ENCODE measurements at regions not wholly inside any gene's neighbourhood (a gene's known extent, or its start where the extent isn't known, plus 50 kb on each side); places are given as distances from the start of the nearest gene placed in this dataset.

DNA sequence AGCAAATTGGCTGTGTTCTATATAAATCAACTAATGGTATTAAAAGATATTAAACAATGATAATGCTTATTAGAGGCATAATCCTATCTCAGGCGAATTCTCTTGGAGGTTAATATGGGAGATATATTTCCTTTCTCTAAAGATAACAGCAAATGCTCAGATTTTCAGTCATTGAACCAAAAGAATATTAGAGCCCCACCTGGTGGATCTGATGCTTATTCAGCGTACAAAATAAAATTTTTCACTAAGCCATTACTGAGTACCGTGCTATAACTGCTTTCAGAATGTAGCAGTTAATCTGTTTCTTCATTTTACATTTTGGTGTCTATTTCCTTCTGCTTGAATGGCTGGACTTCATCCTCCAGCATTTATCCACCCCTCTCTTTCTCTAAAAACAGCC, 143.3 kb upstream of the IPO5 start:
- Histone ChIP-seq H3K4me2 (ENCODE audit: unreplicated experiment) (no peak overlapping the region), H3K36me3 (ENCODE audit: low read depth) (no peaks in the 10 kb centered on the region), H3K9me2 (ENCODE audit: insufficient read depth) (no peaks in the 10 kb centered on the region), H3K4me1 (ENCODE audit: insufficient read depth) (0 out of 2 replicates have a peak, but pooled peaks cover 8% of the 10 kb centered on the region), H3K79me2 (ENCODE audit: insufficient read depth) (no peaks in the 10 kb centered on the region), H2AFZ (no peak overlapping the region), H3F3A (ENCODE audit: insufficient read depth) (no peaks in the 10 kb centered on the region), H3K9me3 (ENCODE audit: low read depth) (no peaks in the 10 kb centered on the region), H3K4me3 (no peak overlapping the region), H3K27ac (no peak overlapping the region), H4K20me1 (ENCODE audit: insufficient read depth) (no peaks in the 10 kb centered on the region), H3K9ac (no peak overlapping the region), H3K27me3 (replicated peaks; ENCODE audit: insufficient read depth) (peaks cover 9% of the 10 kb centered on the region)
- peak; percentile 51 for DNase-seq
- 2 to 3% methylated on average over 3 of the region's 3 CpGs for WGBS, 2 experiments (ENCODE audit: low coverage in 1 of 2, low lambda C conversion rate in 2 of 2, missing lambda C conversion rate in 2 of 2)
- in situ Hi-C loops (cut with MboI) = loop anchor here (25.0 kb wide), 2 partner anchors 448 to 798 kb away; no protein-coding TSS in a partner anchor
- no peak for TF ChIP-seq EZH2 (IDR thresholded peaks at IDR 0.05; ENCODE audit: insufficient read depth, poor library complexity, severe bottlenecking)
- no peak for TF ChIP-seq EZH2phosphoT487 (IDR thresholded peaks at IDR 0.05; ENCODE audit: insufficient read depth, low read depth)

GRCh38 chr13:97822377-97822776, 131.1 kb upstream of the IPO5 start:
- no peak overlapping the region for H3K27ac ChIP-seq
- no peak for DNase-seq
- no peaks in the 10 kb centered on the region for H3F3A ChIP-seq (ENCODE audit: insufficient read depth)
- WGBS, 2 experiments (ENCODE audit: low coverage in 1 of 2, low lambda C conversion rate in 2 of 2, missing lambda C conversion rate in 2 of 2) = 23 to 41% methylated on average over 1 of the region's 1 CpG
- peaks cover 11% of the 10 kb centered on the region for H3K27me3 ChIP-seq (replicated peaks; ENCODE audit: insufficient read depth)
- H2AFZ ChIP-seq = no peak overlapping the region
- no peak overlapping the region for H3K9ac ChIP-seq
- H3K9me3 ChIP-seq (ENCODE audit: low read depth) = no peaks in the 10 kb centered on the region
- H3K9me2 ChIP-seq (ENCODE audit: insufficient read depth) = no peaks in the 10 kb centered on the region
- H3K36me3 ChIP-seq (ENCODE audit: low read depth) = no peaks in the 10 kb centered on the region
- H3K4me1 ChIP-seq (ENCODE audit: insufficient read depth) = no peaks in the 10 kb centered on the region
- in situ Hi-C loops (cut with MboI) = loop anchor here (25.0 kb wide), 2 partner anchors 460 to 810 kb away; no protein-coding TSS in a partner anchor
- H3K4me3 ChIP-seq = no peak overlapping the region
- H4K20me1 ChIP-seq (ENCODE audit: insufficient read depth) = no peaks in the 10 kb centered on the region
- H3K4me2 ChIP-seq (ENCODE audit: unreplicated experiment) = no peak overlapping the region
- no peaks in the 10 kb centered on the region for H3K79me2 ChIP-seq (ENCODE audit: insufficient read depth)
- TF ChIP-seq EZH2 (IDR thresholded peaks at IDR 0.05; ENCODE audit: insufficient read depth, poor library complexity, severe bottlenecking) = no peak
- TF ChIP-seq EZH2phosphoT487 (IDR thresholded peaks at IDR 0.05; ENCODE audit: insufficient read depth, low read depth) = no peak

DNA sequence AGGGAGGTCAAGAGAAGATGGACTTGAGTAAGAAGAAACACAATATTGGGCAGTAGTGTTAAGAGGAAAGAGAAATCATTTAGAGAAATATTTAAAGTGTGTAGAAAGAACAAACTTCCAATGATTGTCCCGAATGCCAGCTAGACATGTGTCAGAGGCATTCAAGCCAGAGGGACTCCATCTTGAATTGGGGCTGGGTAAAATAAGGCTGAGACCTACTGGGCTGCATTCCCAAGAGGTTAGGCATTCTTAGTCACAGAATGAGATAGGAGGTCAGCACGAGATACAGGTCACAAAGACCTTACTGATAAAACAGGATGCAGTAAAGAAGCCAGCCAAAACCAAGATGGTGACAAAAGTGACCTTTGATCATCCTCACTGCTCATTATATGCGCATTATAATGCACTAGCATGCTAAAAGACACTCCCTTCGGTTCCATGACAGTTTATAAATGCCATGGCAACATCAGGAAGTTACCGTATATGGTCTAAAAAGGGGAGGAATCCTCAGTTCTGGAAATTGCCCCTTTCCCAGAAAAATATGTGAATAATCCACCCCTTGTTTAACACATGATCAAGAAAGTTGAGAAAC, 127.0 kb upstream of the IPO5 start:
- H3K79me2 ChIP-seq (ENCODE audit: insufficient read depth) = no peaks in the 10 kb centered on the region
- DNase-seq = no peak
- no peaks in the 10 kb centered on the region for H3K4me1 ChIP-seq (ENCODE audit: insufficient read depth)
- no peak overlapping the region for H3K9ac ChIP-seq
- H3F3A ChIP-seq (ENCODE audit: insufficient read depth) = no peaks in the 10 kb centered on the region
- 81 to 83% methylated on average over 5 of the region's 5 CpGs for WGBS, 2 experiments (ENCODE audit: low coverage in 1 of 2, low lambda C conversion rate in 2 of 2, missing lambda C conversion rate in 2 of 2)
- peaks cover 9% of the 10 kb centered on the region; the same call in 1 of the 2 replicates for H3K27me3 ChIP-seq (replicated peaks; ENCODE audit: insufficient read depth)
- H3K9me2 ChIP-seq (ENCODE audit: insufficient read depth) = no peaks in the 10 kb centered on the region
- in situ Hi-C loops (cut with MboI) = no loop called here
- no peak overlapping the region for H3K27ac ChIP-seq
- no peaks in the 10 kb centered on the region for H3K9me3 ChIP-seq (ENCODE audit: low read depth)
- TF ChIP-seq EZH2 (IDR thresholded peaks at IDR 0.05; ENCODE audit: insufficient read depth, poor library complexity, severe bottlenecking) = no peak
- no peaks in the 10 kb centered on the region for H4K20me1 ChIP-seq (ENCODE audit: insufficient read depth)
- H3K36me3 ChIP-seq (ENCODE audit: low read depth) = no peaks in the 10 kb centered on the region
- no peak overlapping the region for H3K4me2 ChIP-seq (ENCODE audit: unreplicated experiment)
- H2AFZ ChIP-seq = no peak overlapping the region
- H3K4me3 ChIP-seq = no peak overlapping the region

DNA sequence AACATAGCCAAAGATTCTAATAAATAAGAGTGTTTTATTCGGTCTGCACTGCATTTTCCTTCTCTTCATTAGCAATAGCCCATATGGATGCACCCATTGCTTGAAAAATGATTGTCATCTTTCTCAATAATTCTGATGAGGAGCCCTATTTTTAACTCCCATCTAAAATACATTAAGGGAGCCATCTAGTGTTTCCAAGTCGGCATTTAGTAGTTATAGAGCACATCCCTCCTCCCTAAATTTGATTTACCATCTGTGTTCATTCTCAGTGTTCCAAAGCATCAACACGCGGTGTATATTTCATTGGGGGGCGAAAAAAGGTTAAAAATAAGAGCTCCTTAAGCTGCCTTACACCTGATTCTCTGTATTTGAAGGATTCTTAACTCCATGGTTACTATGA, 119.2 kb upstream of the IPO5 start:
- Histone ChIP-seq H3K4me2 (ENCODE audit: unreplicated experiment) (no peak overlapping the region), H4K20me1 (ENCODE audit: insufficient read depth) (no peaks in the 10 kb centered on the region), H3K79me2 (ENCODE audit: insufficient read depth) (no peaks in the 10 kb centered on the region), H3K4me3 (no peak overlapping the region), H3K27ac (no peak overlapping the region), H3K4me1 (ENCODE audit: insufficient read depth) (no peaks in the 10 kb centered on the region), H3K36me3 (ENCODE audit: low read depth) (no peaks in the 10 kb centered on the region), H2AFZ (no peak overlapping the region), H3F3A (ENCODE audit: insufficient read depth) (no peaks in the 10 kb centered on the region), H3K27me3 (replicated peaks; ENCODE audit: insufficient read depth) (peaks cover 7% of the 10 kb centered on the region; the same call in 1 of the 2 replicates), H3K9me2 (ENCODE audit: insufficient read depth) (no peaks in the 10 kb centered on the region), H3K9me3 (ENCODE audit: low read depth) (no peaks in the 10 kb centered on the region), H3K9ac (no peak overlapping the region)
- 29 to 34% methylated on average over 5 of the region's 5 CpGs for WGBS, 2 experiments (ENCODE audit: low coverage in 1 of 2, low lambda C conversion rate in 2 of 2, missing lambda C conversion rate in 2 of 2)
- in situ Hi-C loops (cut with MboI) = no loop called here
- no peak for DNase-seq
- no peak for TF ChIP-seq EZH2phosphoT487 (IDR thresholded peaks at IDR 0.05; ENCODE audit: insufficient read depth, low read depth)
- no peak for TF ChIP-seq EZH2 (IDR thresholded peaks at IDR 0.05; ENCODE audit: insufficient read depth, poor library complexity, severe bottlenecking)
